Hematopoietic multipotent progenitor cell treated with erythropoietin and hydrocortisone succinate and interleukin-3 and kit ligand, for 15 days (in vitro differentiated cells): ENCODE measurements at regions not wholly inside any gene's neighbourhood (a gene's known extent, or its start where the extent isn't known, plus 50 kb on each side); places are given as distances from the start of the nearest gene placed in this dataset.

Experiments
- DNase-seq: peaks from one replicate; pipeline ENCODE4 v3.0.0-alpha.2; 2015; ENCODE audit warnings: low spot score

DNA sequence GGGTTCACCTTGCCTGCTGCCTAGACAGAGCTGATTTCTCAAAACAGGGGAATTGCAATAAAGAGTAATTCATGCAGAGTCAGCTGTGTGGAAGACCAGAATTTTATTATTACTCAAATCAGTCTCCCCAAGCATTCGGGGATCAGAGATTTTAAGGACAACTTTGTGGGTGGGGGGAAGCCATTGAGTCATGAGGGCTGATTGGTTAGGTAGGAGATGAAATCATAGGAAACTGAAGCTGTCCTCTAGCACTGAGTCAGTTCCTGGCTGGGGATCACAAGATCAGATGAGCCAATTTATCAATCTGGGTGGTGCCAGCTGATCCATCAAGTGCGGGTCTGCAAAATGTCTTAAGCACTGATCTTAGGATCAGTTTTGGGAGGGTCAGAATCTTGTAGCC, 159.1 kb upstream of the MAP1B start:
- DNase-seq: no peak

DNA sequence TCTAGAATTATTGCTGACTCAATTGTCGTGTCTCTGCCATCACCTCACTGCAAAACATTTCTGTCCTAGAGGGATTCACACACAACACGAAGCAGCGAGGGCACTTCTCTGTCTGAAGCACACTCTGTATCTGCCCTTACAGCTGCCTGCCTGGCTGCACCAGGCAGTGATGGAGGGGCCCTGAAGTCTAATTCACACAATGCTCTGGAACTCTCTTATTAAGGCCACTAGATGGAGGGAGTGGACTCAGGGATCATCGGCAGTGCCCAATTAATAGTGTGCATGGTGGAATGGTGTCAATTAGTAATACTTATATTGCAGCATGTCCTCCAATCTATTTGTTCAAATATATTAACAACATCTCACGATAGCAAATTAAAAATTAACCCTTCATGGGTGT, 157.5 kb upstream of the MAP1B start:
- no peak for DNase-seq

DNA sequence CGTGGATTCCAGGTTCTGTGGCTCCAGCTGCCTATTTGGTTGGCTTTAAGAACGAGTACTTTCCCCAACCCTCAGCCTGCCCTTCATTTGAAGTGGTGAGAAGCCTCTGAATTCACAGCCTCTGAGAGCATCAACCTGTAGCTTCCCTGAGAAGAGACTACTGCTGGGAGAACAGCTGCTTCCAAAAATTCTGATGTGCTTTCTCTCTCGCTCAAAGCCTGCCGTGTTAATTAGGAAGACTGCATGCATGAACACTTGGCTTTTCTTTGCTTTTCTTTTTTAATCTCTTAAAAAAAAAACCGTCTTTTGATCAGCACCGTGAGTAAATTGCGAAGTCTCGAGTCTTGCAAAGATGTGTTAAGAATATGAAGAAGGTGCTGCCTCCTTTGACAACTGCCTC, 153.4 kb upstream of the MAP1B start:
- DNase-seq: no peak

DNA sequence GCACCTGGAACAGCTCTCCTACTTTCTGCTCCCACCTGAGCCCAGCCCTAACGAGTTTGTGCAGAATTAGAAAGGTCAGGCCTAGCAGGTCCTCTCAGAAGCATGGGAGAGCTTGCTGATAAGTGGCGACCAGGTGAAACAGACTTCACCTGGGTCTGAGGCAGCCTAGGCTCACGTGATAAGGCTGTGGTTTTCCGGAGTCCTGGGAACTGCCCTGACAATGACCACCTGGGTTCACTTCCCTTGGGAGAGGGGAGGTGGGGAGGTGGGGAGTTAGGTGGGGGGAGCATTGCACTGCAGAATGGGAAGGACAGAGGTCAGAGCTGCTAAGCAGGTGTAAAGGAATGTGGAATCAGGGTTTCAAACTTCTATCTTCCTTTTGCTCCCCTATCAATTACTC, 152.9 kb upstream of the MAP1B start:
- DNase-seq: no peak

DNA sequence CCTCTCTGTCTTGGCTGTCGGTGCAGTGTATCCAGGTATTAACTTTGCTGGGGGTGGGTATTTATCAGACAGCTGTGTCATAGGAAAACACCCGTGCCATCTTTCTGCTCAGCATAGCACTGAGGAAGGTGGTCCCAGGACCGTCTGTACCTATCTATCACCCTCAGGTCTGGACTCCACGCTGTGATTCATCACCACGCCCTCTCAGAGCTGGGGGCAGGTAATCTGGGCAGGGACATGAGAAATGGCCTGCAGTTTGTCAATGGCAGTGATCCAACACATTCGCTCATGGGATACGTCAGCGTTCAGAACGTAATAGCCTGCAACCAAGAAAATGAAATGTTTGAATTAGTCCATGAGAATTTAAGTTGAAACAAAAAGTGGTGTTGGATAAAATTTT, 151.6 kb upstream of the MAP1B start:
- DNase-seq: no peak

DNA sequence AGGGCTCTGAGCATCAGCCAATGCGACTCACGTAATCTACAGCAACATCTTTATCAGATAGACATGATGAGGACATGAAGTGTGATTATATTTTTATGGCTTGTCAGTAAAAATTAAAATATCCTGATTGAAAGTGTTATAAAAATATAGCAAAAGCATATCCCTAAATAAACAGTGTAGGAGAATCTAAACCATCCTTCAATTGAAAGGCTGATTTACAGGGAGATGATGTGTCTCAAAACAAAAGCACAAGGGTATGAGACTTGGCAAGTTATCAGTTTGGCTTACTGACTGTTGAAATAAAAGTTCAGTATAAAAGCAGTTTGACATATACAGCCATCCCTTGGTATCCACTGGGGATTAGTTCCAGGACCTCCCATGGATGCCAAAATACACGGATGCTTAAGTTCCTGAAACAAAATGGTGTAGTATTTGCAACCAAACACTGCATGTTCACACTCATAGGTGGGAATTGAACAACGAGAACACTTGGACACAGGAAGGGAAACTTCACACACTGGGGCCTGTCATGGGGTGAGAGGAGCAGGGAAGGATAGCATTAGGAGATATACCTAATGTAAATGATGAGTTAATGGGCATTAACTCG, 149.9 kb upstream of the MAP1B start:
- no peak for DNase-seq

DNA sequence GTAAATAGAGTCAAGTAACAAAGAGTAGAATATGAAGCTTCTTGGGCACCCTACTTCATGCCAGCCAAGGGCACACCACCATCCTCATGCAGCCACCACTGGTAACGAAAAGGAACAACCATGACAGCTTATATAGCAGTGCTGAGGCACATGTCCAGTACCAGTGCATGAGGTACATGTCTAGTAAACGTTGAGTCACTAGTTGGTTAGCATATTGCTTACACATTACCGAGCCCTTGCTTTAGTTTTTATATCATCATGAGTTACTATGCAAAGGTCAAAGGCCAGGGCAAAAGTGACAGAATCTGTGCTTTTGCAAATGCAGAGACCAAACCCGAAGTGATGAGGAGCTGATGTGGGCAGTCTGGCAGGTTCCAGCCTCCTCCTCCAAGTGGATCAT, 147.1 kb upstream of the MAP1B start:
- no peak for DNase-seq

DNA sequence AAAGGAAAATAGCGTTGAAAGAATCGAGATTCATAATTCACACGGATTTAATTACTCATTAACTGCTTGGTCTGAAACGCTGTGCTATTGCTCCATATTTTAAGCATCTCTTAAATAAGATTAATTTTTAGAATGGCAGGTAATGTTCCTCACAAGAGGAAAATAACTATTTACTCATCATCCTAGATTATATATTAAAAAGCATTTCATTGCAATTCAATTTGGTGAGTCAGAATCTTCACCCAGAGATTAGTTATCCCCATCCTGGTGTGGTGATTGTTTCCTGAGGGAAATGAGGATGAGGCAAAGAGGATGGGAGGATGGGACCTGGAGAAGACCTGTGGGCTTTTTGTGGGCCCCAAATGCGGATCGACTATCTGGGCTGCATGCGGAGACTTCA, 145.5 kb upstream of the MAP1B start:
- DNase-seq: no peak

DNA sequence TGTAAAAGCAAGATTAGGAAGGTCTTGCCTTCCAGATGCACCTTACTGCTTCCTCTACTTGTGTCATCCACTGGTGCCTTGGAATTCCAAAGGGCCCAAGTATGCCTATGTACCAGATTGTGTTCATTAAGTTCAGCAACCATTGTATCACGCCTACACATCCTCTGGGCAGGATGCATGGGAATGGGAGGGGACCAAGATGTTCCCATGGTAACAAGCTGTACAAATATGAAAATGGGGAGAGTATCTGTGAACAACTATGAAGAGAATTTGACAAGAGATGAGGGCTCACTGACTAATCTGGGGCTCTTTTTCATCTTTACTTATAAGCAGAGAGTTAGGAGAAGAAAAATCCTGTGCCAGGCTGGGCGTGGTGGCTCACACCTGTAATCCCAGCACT, 137.8 kb upstream of the MAP1B start:
- DNase-seq: no peak

DNA sequence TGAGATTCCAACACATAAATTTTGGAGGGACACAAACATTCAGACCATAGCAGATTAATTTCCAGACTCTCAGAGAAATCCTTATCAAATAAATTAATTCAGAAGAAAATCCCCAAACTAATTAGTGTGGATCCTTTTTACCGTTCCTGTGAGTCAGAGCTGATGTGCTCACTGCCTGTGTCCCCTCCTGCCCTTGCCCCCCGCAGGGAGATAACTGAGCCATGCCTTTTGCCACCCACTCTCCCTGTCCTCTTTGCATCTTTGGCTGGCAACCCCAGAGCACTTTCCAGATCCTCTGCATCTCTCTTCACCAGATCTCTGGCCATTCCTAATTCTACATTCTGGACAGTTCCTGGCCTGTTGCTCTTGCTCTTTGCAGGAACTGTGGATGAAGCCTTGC, 135.4 kb upstream of the MAP1B start:
- no peak for DNase-seq

DNA sequence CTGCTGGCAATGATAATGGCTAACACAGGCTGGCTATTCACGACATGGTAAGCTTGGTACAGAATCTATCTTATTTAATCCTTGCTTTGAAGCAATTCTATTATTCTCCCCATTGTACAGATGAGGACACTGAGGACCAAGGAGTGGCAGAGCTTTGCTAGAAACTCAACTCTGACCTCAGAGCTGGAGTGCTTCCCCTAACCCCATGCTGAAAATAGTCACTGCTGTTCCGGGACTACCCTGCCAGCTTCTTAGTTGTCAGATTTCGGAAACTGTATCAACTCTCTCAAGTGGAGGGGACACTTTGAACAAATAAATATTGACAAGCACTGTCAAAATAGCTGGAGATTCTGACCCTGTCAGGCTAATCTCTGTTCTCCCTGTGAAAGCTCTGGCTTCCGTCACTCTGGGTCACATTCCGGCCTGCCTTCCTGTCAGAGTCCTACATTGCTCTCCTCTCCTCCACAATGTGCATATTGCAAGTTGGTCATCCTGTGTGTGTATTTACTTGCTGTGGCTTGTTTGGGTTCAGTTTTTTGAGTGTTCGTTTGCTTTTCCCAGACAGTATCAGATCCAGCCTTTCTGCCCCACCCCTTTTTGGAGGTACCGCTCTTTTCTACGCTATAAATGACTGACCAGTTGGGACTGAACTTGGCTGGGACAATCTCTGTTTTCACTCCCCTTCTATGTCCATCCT, 134.3 kb upstream of the MAP1B start:
- no peak for DNase-seq

DNA sequence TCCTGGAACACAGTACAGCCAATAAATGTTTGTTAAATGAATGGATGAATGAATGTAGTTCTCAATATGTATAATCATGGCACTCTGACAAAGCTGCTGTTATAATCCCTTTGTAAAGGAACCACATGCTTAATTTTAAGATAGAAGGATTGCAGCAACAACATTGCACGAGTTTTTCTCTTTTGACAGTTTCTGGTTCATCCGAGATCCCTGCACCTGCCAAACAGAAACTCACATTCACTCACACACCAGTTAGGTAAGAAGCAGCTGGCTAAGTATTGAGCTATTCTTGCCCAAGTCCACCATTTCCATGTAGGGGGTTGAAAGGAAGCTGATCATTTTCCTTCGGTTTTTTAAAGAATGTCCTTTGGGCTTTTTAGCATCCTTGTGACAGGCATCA, 133.7 kb upstream of the MAP1B start:
- no peak for DNase-seq

DNA sequence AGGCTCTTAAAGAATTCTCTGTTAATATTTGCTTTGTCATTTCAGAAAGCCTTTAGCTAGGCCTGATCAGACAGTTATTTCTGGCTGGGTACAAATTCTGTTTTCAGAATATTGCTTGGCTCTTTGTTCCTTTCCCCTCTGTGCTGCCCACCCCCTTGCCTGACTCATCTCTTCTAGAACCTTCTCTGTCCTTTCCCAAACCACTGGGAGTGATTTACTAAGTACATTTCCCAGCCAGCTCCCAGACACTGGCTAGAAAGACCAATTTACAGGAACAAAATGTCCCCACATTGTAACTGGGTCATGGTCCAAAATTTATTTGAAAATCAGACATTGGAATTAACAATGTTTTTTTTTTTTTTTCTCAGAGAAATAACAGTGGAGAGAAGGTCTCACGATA, 133.1 kb upstream of the MAP1B start:
- DNase-seq: no peak

DNA sequence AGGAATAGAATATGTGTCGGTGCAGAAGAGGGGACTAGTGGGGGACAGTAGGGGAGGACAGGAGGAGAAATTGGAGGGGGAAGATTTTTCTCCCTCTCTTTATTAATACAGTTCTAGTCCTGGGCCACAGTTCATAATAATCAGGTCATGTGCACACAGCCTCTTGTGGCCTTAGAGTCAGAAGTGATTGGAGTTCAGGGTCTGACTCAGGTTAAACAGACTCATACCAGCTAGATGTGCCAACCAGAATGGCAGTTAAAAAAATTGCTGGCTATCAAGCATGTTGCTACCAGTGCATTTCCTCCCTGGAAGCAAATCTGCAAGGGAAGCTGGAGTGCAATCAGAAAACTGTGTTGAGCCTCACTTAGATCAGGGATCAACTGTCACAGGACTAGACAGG, 132.7 kb upstream of the MAP1B start:
- DNase-seq: no peak

DNA sequence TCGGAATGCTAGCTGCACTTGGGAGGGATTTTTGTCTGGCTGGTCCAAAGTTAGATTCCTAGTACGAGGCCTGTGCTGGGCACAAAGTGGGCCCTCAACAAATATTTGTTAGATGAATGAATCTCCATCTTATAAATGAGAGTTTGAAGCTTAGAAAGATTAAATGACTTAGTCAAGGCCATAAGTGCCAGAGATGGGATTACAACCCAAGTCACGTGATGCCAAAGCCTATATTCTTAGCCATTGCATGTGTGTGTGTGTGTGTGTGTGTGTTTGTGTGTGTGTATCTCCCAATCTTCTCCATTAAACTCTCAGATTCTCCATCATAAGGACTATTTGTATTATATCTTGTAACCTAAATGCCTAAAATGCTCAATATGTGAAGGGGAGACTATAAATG, 130.8 kb upstream of the MAP1B start:
- no peak for DNase-seq

DNA sequence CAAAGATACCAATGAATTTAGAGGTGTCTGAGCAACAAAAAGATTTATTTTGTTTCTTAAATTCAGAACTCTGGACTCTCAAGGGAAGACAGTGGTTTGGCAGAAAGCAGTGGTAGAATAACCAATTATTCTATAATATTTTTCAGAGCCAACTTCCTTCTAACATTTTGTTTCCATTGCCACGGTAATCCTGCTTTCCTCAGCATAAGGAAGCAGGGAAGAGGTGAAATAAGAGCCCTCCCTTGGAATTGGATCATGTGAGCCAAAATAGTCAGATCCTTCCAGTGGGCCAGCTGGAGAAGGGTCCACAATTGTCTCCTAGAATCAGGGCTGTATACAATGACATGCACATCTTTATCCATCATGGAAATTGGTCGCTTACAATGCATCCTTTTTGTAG, 130.0 kb upstream of the MAP1B start:
- no peak for DNase-seq

DNA sequence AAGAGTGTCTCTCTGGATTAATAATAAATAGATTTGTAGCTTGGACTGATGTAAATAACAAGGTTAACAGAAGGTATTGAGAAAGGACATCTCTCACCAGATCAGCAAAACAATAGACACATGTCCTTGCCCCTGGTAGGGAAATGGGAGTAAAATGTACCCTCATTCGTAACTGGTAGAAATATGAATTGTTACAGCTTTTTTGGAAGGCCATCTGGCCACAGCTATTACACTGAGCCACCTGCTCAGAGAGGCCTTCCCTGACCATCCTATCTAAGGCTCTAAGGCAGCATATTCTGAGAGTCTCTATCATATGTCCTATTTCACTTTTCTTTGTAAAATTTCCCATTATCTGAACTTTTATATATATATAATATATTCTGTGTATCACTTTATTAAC, 129.1 kb upstream of the MAP1B start:
- no peak for DNase-seq

DNA sequence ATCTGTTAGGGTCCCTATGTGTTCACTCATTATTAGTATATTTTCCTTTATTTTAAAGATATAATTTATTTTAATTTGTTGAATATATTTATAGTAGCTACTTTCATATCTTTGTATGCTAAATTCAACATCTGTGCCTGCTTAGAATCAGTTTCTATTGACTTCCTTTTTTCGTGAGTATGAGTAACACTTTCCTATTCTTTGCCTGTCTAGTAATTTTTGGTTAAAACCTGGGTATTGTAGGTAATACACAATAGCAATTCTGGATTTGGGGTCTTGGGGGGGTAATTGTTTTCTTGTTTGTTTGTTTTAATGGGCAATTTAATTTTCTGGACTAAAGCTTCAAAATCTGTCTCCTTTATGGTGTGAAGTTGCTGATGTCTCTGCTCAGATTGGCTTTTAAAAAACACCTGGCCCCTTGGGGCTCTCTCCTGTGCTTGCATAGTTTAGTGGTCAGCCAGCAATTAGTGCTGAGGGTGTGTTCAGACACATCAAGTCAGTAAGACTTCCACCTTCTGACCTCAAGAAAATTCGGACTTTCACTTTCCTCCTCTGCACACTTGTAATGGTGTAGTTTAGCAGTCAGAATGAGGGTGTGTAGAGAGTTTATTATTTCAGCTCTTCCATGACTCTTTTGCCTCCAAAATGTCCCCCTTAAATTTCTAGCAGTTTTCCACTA, 124.4 kb upstream of the MAP1B start:
- no peak for DNase-seq

DNA sequence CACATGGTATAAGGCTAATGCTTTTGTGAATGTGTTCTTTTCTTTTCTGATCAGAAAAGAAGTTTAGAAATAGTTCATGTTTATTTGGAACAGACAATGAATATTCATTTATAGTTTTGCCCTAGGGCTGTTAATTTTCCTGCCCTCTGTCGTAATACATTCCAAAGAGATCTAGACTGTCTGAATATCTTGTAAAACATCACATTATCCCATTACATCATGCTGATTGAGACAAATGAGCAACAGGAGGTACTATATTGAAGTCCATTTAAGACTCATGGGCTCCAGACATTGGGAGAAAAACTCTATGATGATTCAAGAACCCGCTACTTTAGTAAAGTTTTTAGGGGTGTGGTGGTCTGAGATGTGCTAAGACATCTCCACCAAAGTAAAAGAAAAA, 121.2 kb upstream of the MAP1B start:
- DNase-seq: no peak

DNA sequence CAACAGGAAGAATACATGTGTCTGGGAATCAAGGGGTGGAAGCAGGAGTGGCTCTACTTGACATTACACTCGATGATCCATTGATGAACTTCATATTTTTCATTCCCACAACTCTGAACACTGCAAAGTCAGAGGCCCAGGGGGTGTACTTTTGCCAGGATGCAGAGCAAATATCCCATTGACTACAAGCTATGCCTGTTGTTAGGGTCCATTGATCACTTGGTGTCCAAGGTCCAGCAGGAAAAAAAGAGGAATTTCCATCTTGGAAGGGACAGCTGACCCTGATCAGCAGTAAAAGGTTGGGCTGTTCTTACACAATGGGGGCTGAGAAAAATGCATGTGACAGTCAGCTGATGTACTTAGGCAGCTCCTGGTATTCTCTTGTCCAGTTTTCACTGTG, 118.5 kb upstream of the MAP1B start:
- DNase-seq: no peak

DNA sequence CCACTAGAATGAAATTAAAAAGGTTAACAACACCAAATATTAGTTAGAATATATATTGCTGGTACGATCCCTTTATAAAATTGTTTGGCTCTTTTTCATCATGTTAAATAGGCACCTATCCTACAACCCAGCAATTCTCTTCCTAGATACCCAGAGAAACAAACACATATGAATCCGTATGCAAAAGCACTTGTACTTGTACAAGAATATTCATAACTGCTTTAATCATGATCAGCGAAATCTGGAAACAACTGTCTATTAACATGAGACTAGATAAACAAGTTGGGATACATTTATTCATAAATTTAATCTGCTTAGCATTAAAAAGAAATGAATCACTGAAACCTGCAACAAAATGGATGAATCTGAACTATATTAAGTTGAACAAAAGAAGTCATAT, 113.7 kb upstream of the MAP1B start:
- DNase-seq: no peak

DNA sequence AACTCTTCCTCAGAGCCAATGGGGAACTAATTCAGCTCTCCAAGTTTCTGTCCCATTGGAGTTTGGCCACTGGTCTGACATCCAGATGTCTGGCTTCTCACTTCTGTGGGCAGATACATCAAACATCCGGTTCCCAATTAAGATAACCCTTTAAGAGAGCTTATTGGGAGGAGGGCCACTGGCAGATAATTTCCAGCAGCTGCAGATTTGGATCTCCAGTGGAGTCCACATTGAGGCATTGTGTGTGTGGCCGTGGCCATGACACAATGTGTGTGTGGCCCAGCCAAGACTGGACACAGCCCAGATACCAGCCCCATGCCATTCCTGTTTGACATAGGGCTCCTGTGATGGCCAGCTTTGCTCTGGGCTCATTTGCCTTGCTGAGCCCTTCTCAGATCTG, 110.5 kb upstream of the MAP1B start:
- DNase-seq: no peak

DNA sequence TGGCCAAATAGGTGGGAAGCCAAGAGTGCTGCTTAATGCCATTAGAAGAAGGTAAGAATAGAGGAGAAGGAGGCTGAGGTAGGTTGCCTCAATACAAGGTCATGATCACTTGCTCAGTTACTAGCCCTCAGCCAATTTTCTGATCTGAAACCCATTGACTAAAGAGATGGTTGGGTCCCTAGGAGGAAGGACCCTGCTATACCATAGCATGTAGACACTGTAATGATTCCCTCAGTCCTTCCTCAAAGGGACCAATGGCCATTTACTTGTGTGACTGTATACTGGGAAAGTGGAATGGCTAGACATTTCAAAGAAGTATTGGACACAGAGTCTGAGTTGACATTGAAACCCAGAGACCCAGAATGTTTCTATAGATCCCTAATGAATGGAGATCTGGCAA, 108.5 kb upstream of the MAP1B start:
- DNase-seq: no peak

DNA sequence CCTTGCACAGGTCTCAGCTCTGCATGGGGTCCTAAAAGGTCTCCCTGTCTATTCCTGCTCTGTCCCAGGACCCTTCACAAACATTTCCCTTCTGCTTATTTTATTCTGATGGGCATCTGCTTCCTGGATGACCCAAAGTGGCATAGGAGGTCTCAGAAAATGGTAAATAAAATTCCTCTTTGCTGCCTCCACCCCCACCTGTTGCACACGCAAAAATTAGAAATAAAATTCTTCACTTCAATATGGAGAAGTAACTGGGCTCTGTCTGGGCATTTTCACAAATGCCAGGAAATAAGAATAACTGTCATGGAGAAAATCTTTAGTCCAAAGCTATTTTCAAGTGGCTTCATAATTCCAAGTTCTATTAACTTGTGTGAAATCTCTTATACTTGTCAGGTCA, 106.6 kb upstream of the MAP1B start:
- DNase-seq: no peak
